NCI-H128 (cell line): ENCODE measurements at regions not wholly inside any gene's neighbourhood (a gene's known extent, or its start where the extent isn't known, plus 50 kb on each side); places are given as distances from the start of the nearest gene placed in this dataset.
"Not testable (repeated sequence)": the region's sequence is repeated elsewhere in the genome, so short reads cannot be mapped to it uniquely, and the experiment has no call there.

Experiments used
- DNase-seq: peaks from one replicate; lab custom pipeline; 2025; ENCODE audit not compliant: unreplicated experiment; lab: John Stamatoyannopoulos, UW

DNA sequence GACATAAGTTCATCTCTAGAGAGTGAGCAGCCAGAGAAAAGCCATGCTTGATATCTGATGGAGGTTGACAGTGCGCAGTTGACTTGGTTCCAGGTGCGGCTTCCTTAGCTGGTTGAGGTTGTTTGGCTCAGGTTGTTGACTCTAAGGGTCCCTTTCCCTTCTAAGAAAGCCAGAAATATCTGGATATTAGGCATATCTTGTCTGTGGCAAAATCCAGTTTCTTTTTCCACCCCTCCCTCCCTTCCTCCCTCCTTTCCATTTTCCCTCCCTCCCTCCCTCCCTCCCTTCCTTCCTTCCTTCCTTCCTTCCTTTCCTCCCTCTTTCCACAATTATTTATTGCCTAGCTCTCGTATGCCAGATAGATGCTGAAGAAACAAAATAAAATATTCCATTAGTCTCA is 82.6 kb upstream of the TNP1 start:
- no peak for DNase-seq

DNA sequence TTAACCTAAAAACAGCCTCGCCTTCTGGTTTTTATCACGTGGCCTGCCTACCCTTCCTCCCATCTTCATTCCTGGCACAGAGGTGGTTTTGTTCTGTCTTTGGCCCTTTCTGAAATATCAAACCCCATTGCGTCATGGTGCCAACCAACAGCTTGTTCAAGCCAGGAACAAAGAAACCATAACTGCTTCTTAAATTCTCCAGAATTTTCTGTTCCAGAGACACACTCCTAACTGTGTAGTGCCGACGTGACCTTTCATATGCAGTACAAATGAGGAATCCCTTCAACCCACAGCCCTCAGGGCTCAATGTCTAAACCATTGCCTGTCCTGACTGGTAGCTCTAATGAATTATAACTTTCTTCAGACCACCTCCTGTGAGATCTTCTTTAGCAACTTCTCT is 82.2 kb upstream of the TNP1 start:
- DNase-seq: no peak

DNA sequence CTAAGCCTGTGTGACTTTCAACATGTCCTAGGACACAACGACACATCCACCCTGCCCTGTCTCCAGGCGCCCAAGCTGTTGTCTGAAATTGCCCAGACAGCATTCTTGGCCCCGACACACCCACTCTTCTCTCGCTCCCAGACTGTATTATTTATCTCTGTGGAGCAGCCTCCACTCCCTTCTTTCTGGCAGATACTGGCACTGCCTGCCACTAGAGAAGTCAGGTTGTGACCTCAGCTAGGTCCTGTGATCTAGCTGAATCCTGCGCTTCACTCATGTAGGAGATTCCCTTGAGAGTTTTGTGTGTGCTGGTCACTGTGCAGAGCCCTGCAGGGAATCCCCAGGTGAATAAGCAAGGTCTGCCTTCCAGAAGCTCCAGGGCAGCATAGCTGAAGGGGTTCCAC is 77.1 kb upstream of the TNP1 start:
- no peak for DNase-seq

DNA sequence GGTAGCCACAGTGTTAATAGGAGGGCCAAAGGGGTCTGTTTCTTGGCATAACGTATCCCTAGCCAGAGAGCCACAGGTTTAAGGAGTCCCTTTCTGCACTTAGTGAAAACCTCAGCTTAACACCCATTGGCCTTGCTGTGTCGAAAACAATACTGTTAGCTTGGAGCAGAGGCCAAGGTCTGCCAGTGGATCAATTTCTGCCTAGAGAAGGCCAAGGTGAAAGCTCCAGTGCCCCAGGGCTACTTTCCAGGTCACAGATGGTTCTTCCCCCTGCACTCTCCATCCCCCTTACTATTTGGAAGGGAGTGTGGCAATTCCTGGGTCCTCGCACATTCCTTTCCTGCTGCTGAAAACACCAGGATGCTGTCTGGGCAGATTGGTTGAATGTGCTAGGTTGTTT is 74.8 kb upstream of the TNP1 start:
- no peak for DNase-seq

DNA sequence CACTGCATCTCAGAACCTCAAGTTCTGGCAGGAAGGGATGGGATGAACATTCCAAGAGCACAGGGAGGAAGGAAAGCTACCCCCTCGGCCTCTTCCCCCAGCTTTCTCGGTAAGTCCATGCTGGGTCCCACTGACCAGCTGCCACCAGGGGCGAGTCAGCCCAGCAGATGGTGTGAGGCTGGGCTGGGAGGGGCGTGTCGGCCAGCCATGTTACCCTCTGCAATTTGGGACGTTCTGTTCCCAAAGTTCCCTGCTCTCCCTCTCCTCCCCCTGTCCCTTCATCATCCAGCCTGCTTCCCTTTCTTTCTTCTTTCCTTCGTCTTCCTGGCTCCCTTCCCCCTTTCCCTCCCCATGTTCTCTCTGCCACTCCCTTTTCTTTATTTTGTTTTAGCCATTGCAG is 74.3 kb upstream of the TNP1 start:
- no peak for DNase-seq

DNA sequence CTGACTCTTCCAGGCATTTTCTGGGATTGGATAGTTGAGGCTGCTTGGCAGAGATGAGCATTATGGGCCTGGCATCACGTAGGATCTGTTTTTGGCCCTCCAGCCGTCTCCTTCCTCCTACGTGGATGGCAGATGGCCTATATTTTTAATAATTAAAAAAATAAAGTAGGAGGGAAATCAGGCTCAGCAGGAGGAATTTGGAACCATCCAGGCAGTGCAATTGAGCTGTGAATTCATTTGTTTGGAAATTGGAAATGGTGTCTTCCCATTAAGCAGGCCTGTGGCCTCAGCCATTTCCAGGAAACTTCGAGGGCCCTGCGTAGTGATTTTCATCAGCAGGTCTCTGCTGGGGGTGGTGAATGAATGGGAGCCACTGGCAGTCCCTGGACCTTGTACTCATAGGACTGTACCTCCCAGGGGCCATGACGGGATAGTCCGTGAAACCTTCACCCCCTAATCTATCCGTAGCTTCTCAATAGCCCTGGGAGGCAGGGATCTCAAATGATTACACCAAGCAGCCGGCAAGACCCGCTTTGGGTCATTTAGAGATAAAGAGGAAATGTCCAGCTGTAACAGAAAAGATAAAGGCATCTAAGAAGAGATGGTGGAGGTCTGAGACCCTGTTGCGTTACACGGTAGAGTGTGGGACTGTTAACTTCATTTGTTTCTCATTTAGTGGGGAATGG is 73.1 kb upstream of the TNP1 start:
- no peak for DNase-seq

DNA sequence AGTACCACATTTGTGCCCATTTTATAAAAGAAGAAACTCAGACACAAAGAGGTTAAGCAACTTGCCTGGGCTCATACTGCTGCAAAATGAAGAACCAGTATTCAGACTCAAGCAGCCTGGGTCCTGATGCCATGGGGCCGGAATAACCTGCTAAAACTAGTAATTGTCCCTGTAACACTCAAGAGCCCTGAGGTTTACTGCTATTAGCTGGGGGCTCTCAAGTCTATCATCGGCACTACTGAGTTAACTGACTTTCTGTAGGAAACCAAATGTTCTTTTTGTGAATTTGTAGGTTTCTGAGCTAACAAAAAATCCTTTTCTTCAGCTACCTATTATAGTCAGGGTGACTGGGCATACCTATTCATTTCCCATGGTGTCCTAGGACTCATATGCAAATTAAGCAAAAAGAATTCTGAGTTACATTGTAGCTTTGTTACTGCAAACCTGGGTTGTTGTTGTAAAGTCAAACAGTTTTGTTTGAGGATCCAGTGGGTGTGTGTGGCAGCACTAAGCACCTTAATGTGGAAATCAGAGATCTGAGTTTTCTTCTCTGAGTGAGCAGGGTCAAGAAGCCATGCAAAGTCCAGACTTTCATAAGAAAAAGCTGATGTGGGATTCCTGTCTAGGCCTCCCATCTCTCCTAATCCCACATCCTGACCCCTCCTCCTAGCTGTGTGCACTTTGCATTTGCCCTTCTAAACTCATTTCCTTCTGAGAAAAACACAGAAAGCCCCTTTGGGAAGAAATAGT is 72.4 kb upstream of the TNP1 start:
- no peak for DNase-seq

DNA sequence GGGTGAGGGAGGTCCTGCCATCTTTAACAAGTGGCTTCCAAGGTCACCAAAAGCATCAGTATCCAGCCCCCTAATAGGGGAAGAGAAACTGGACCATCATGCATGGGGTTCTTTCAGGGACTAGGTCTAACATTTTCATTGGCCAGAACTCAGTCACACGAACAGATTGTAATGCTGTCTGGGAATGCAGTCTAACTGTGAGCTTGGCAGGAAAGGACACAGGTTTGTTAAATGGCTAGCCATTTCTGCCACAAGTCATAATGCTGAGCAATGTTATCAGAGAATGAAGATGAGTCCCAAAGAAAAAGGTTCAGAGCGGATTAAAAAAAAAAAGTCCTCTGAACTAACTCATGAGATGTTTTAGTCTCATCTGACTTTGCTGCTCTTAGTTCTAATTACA is 70.9 kb upstream of the TNP1 start:
- no peak for DNase-seq

DNA sequence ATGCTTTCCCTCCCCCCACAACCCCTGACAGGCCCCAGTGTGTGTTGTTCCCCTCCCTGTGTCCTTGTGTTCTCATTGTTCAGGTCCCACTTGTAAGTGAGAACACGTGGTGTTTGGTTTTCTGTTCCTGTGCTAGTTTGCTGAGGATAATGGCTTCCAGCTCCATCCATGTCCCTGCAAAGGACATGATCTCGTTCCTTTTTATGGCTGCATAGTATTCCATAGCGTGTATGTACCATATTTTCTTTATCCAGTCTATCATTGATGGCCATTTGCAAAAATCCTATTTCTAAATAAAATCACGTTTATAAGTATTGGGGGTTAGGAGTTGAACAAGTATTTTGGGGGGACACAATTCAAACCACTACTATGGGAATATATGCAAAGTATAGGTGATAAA is 69.5 kb upstream of the TNP1 start:
- not testable (repeated sequence) for DNase-seq

DNA sequence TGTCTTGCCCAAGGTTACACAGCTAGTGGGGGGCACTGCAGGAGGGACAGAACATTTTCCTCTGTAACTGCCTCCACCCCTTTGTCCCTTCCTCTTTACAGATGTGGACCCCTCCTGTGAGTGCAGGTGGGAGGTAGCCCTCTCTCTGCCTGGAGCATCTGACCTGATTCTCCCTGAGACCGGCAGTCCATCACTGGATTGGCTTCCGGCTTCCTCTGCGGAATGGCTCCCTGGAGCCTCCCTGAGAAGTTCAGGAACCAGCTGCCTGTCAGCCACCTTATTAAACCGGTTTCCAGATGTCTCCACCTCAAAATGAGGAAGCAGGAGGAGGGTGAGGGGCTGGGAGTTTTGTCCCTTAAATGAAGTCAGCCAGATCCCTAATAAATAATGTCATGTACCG is 67.3 kb upstream of the TNP1 start:
- no peak for DNase-seq

DNA sequence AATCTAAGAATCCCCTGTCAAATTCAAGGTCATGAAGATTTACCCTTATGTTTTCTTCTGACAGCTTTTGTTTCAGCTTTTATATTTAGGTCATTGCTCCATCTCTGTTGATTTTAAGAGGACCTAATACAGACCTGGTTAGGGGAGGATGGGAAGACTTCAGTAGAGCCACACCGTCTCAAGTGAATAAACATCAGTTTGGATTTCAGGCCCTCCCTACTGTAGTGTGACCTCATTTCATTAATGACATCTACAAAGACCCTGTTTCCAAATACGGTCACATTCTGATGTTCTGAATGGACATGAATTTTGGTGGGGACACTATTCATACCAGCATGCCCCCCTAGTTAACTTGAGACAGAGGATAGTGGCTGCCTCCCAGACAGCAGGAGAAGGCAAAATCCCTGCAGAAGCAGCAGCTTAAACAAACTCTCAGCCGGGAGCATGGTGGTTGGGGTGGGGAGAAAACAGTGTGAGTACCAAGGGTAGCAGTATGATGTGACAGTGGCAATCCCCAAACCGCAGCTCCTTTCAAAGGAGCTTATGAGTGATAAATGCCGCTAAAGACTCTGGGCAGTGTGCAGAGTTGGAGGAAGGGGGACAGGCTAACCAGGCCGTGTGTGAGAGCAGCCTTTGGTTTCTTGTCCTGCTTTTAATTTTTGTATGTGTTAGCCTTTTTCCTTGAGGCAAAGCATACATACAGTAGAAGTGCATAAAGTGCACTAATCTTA is 65.9 kb upstream of the TNP1 start:
- no peak for DNase-seq

DNA sequence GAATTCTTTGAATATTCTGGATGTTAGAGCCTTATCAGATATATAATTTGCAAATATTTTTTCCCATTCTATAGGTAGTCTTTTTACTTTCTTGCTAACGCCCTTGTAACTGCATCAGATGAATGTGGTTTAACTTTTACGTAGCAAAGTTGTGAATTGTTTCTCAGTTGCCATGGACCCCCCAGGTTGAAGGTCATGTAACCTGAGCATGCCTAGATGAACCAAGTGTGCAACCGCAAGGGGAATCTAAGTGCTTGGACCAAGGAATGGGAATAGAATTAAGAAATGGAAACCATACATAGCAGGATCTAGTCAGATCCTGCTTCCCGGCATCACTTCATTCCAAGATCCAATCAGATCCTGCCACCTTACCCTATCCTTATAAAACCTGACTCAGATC is 65.1 kb upstream of the TNP1 start:
- DNase-seq: no peak

DNA sequence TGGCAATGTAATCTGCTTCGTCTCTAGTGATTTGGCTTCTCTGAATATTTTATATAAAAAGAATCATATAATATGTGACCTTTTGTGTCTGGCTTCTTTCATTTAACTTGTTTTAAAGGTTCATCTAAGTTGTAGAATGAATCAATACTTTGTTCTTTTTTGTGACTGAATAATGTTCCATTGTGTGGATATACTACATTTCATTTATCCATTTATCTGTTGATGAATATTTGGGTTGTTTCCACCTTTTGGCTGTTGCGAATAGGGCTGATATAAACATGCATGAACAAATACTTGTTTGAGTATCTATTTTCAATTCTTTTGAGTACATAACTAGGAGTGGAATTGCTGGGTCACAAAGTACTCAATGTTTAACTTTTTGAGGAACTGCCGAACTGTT is 63.8 kb upstream of the TNP1 start:
- no peak for DNase-seq

DNA sequence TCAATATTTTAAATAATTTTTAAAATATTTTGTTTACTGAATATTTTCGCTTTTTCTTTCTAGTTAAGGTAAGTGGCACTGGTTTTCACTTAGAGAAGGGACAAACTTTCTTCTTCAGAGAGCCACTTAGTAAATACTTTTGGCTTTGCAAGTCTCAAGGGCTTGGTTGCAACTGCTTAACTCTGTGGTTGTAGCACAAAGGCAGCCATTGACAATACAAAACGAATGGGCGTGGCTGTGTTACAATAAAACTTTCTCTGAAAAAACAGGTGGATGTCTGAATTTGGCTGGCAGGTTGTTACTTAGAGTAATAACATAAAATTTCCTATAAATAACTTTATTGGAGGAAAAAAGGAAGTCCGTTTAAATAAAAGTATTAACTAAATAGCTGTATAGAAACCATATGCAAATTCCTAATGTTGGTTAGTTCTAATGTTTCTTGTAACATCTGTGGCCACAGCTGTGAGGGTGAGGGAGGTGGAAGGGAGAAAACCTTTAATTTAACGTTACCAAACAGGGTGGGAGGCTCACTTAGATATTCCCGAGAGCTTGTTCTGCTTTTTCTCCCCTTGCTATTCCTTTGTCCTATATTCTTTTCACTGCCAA is 62.4 kb upstream of the TNP1 start:
- no peak for DNase-seq

DNA sequence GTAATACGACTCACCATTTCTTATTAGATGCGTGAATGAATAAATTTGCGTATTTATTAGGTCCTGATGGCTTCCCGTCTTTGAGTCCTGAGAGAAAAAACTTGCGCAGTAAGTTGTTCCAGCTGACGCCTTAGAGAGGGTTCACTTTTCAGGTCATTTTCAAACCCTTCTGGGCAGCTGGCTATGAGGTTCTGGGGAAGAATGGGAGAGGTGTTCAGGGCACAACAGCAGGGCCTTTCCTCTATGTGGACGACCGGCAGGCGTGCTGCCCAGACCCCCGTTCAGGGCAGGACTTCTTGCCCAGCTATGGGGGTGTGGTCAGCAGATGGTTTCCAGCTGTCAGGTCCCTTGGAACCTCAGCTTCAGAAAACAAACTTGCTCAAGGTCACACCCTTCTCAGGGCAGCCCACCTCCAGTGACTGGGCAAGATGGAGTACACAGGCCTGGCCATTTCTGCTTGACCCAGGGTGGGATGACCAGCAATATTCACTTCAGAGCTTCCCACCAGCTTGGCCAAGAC is 61.1 kb upstream of the TNP1 start:
- DNase-seq: no peak

DNA sequence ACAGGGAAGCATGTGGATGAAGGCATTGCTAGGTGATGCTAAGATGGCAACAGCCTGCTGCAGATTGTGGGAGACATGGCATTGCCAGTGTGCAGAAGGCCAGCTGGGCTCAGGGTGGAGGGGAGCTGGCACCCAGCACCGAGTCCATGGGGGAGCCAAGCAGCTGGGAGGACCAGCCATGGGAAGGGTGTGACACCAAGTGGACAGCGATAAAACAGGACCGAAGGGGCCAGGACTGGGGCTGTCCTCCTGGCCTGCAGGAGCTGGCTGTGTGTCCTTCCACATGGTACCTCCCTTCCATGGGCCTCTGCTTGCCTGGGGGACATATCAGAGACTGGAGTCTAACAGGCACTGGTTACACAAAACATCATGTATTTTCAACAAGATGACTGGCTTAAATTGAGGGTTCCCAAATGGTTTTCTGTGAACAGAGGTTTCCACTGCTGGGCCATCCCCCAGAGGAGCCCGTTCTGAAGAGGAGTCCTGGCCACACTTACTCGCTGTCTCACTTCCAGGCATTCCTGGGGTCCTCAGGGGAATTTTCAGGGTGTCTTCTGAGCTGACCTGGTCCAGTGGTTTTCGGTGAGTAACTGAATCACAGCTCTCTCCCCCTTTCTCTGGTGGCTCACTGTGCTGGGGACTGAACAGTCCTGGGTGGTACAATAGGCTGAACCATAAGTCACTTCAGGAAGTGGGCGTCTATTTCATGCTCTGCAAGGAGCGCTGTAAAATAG is 60.4 kb upstream of the TNP1 start:
- no peak for DNase-seq

DNA sequence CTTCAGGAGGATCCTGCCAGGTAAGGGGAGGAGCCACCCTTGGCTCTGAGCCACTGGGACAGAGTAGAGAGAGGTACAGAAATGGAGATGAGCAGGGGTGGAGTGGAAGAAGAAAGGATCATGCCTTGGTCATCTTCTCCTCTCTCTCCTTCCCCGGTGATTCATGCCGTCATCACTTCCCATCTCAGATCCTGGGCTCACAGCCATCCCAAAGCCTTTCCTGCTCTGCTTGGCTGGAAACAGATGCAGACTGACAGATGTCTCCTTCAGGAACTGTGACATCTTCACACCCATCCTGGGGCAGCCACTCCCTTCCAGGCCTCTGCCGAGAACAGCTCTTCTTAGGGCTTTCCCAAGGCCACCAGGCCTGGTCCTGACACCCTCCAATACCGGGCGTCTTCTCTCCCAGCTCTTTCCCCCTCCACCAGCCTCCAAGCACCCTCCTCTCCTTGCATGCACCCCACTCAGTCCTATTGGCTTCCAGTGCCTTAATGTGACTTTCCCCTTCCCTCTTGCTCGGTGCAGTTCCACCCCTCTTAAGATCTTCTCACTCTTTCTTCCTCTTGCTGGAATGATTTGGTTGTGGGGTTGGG is 58.3 kb upstream of the TNP1 start:
- no peak for DNase-seq

DNA sequence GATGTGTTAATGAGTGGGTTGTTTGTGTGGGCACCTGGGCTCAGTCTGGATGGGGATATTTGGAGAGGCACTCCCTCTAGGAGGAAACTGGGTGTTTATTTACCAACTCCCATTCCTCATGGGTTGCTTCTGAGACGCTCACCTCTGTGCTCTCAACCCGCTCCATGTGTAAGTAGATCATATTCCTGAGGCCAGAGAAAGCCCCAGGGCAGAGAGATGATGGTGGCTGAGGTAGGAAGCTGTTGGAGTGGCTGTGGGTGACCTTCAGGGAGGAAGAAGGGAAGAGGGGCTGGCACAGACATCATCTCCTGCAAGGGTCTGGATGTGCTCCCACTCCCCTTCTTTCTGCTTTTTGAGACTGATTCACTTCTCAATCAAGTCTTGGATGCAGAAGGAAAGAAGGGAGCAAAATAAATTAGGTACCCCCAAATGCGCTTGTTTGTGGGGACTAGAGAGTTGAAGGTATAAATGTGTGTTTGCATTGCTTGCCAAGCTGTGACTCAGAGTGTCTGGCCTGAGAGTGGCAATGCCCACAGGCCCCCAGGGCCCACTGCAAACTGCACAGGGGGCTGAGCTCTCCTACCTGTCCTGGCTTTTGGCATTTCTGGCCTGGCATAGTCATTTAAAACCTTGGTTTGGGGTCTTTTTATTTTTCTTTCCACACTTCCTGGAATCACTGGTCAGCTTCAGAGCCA is 57.2 kb upstream of the TNP1 start:
- DNase-seq: no peak

DNA sequence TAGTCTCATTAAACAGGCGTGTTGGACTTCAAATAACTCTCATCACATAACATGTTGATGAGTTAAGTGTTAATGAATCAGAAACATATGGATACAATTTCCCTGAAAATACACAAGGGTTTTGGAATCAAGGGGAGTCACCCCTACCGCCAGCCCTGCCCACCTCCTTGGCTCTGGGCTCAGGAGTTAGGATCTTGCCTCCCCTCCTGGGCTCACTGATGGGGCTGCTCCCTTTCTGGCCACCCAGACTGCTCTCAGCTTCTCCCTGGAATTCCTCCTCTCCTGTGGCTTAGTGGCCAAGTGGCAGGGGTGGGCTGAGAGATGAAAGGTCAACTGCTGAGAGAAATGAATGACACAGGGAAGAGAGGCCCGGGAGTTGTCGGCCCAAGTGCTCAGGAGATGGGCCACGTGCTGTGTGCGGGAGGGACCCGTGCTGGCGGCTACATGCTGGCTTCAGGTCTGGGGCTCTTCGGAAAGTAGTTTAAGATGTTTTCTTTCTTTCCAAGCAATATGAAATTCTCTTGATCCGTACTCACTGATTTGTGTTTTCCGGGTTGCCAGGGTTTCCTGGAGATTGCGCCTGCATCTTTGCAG is 55.8 kb upstream of the TNP1 start:
- DNase-seq: no peak

DNA sequence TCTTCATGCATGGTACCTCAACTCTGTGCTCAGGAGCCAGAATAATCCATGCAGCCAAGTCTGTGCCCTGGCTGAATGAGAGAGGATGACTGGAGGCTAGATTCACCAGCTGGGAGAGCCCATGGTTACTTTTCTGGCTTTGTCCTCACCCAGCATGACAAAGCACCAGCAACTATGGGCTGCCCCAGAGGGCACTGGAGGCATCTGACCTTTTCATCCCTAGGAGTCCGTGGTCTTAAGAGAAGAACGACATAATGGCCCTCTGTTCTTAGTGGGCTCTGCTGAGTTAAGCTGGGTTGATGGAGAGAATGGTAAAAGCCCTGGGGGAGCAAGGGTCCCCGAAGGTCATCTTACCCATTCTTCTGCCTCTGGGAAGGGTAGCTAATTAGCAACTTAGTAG is 54.6 kb upstream of the TNP1 start:
- DNase-seq: no peak
